ENCODE measurements at regions not wholly inside any gene's neighbourhood (a gene's known extent, or its start where the extent isn't known, plus 50 kb on each side); places are given as distances from the start of the nearest gene placed in this dataset.
"Not testable (repeated sequence)": the region's sequence is repeated elsewhere in the genome, so short reads cannot be mapped to it uniquely, and the experiment has no call there.

GRCh38 chr2:194819367-194819766, 837.7 kb upstream of the SLC39A10 start:
- Histone ChIP-seq H3K36me3 (no peaks in the 10 kb centered on the region), H3K4me3 (no peak overlapping the region), H3K27ac (no peak overlapping the region), H3K4me1 (no peaks in the 10 kb centered on the region), H3K27me3 (no peaks in the 10 kb centered on the region), H3K9me3 (no peaks in the 10 kb centered on the region)
- no peak for TF ChIP-seq CTCF (IDR thresholded peaks at IDR 0.05)
- intact Hi-C loops (cut with DNase I; ENCODE audit: low total_unique reads) = no loop called here
- no peak for DNase-seq

GRCh38 chr2:194815475-194815874, 841.6 kb upstream of the SLC39A10 start:
- Histone ChIP-seq H3K27me3 (no peaks in the 10 kb centered on the region), H3K4me3 (no peak overlapping the region), H3K4me1 (no peaks in the 10 kb centered on the region), H3K9me3 (no peaks in the 10 kb centered on the region), H3K27ac (no peak overlapping the region), H3K36me3 (no peaks in the 10 kb centered on the region)
- intact Hi-C loops (cut with DNase I; ENCODE audit: low total_unique reads) = no loop called here
- DNase-seq = no peak
- no peak for TF ChIP-seq CTCF (IDR thresholded peaks at IDR 0.05)

DNA sequence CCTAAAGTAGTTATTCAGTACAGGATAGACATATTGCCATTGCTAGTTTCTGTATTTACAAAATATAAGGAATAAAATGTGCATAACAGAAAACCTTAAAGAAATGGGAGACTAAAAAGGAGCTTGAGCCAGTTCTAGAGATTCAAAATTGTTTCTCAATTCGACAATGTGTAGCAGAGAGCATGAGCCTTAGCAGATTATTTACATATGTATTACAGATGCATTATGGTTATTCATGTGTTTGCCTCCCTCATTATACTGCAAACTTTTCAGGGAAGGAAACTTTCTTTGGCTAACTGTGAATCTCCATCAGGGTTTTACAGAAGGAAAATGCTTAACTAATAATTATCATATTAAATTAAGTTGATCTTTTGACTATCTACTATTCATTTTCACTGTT, 854.4 kb upstream of the SLC39A10 start:
- Histone ChIP-seq H3K27me3 (no peaks in the 10 kb centered on the region), H3K4me3 (no peak overlapping the region), H3K4me1 (no peaks in the 10 kb centered on the region), H3K27ac (no peak overlapping the region), H3K9me3 (no peaks in the 10 kb centered on the region), H3K36me3 (no peaks in the 10 kb centered on the region)
- intact Hi-C loops (cut with DNase I; ENCODE audit: low total_unique reads) = no loop called here
- no peak for DNase-seq
- no peak for TF ChIP-seq CTCF (IDR thresholded peaks at IDR 0.05)

GRCh38 chr2:194787071-194787470, 870.0 kb upstream of the SLC39A10 start:
- DNase-seq; H3K36me3 ChIP-seq; H3K27ac ChIP-seq; H3K9me3 ChIP-seq; H3K4me1 ChIP-seq; intact Hi-C loops (cut with DNase I; ENCODE audit: low total_unique reads); H3K4me3 ChIP-seq; H3K27me3 ChIP-seq: not testable (repeated sequence)

DNA sequence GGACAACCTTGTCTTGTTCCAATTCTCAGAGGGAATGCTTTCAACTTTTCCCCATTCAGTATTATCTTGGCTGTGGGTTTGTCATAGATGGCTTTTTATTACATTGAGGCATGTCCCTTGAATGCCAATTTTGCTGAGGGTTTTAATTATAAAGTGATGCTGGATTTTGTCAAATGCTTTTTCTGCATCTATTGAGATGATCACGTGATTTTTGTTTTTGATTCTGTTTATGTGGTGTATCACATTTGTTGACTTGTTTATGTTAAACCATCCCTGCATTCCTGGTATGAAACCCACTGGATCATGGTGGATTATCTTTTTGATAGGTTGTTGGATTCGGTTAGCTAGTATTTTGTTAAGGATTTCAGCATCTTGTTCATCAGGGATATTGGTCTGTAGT, 885.6 kb upstream of the SLC39A10 start:
- H3K4me3 ChIP-seq; H3K27me3 ChIP-seq; DNase-seq; H3K27ac ChIP-seq; H3K4me1 ChIP-seq; H3K9me3 ChIP-seq; H3K36me3 ChIP-seq; intact Hi-C loops (cut with DNase I; ENCODE audit: low total_unique reads): not testable (repeated sequence)

GRCh38 chr2:194769030-194769429, 888.0 kb upstream of the SLC39A10 start:
- intact Hi-C loops (cut with DNase I; ENCODE audit: low total_unique reads) = no loop called here
- Histone ChIP-seq H3K4me3 (no peak overlapping the region), H3K27ac (no peak overlapping the region), H3K36me3 (no peaks in the 10 kb centered on the region), H3K9me3 (no peaks in the 10 kb centered on the region), H3K27me3 (no peaks in the 10 kb centered on the region), H3K4me1 (no peaks in the 10 kb centered on the region)
- no peak for DNase-seq
- TF ChIP-seq CTCF (IDR thresholded peaks at IDR 0.05) = no peak

GRCh38 chr2:194765723-194766122, 891.3 kb upstream of the SLC39A10 start:
- Histone ChIP-seq H3K9me3 (no peaks in the 10 kb centered on the region), H3K4me3 (no peak overlapping the region), H3K4me1 (no peaks in the 10 kb centered on the region), H3K27ac (no peak overlapping the region), H3K36me3 (no peaks in the 10 kb centered on the region), H3K27me3 (no peaks in the 10 kb centered on the region)
- intact Hi-C loops (cut with DNase I; ENCODE audit: low total_unique reads) = no loop called here
- DNase-seq = no peak
- TF ChIP-seq CTCF (IDR thresholded peaks at IDR 0.05) = no peak

Data from tibial artery (tissue), 4 donors.